K562 (cell line): ENCODE measurements at regions not wholly inside any gene's neighbourhood (a gene's known extent, or its start where the extent isn't known, plus 50 kb on each side); places are given as distances from the start of the nearest gene placed in this dataset.

Experiments used
- ATAC-seq: fragments of 200-7000 bp; cut with Tn5 transposase; 3 replicates; pipeline ENCODE4 v1.9.1; 2020; ENCODE audit warnings: moderate library complexity
- BruUV-seq: library from RNA; stranded (reverse); fragments of 400-500 nt; replicated peaks from 2 replicates; lab custom pipeline; 2021; lab: Mats Ljungman, UMichigan
- CTCF ChIA-PET: fragments of 300-600 bp; formaldehyde crosslinking; extraction: SDS; loops from one replicate; lab custom pipeline; 2021; ENCODE audit warnings: low intra/inter-chr PET ratio; lab: Yijun Ruan, JAX
- POLR2A ChIA-PET: fragments of 300-600, 350-650 bp; sonication (Branson Sonifier 250); formaldehyde crosslinking; extraction: SDS; loops from one replicate; lab custom pipeline; 2021; ENCODE audit warnings: antibody characterized with exemption, inconsistent platforms; lab: Yijun Ruan, JAX
- DNase-seq, 4 experiments: peaks; one replicate each; pipeline versions ENCODE4 v3.0.0 to v3.0.0-alpha.2; 2011 to 2018; ENCODE audit warnings: low spot score in 3 of 4, mixed read lengths in 3 of 4; ENCODE audit errors: extremely low read depth in 1 of 4
- FAIRE-seq: peaks from 2 replicates; lab custom pipeline; 2011; peaks lifted over from hg19 to GRCh38; lab: Jason Lieb, UNC
- H2AFZ ChIP-seq: 2 replicates; pipeline ENCODE4 v1.6.0; 2011; ENCODE audit warnings: low read depth, low read length, control low read depth, inconsistent platforms
- H3K27ac ChIP-seq: fragments of 200-600 bp; 3 replicates; pipeline ENCODE4 v1.8.0; 2011; ENCODE audit warnings: low read depth, mild to moderate bottlenecking, control low read depth, inconsistent platforms, low read length, moderate library complexity, mixed read lengths; ENCODE audit errors: extremely low read depth
- H3K27me3 ChIP-seq, 2 experiments: fragments of 300-600 bp in 1 of 2; 2 replicates in 1 of 2; 3 replicates in 1 of 2; pipeline versions ENCODE4 v1.6.0 to v1.8.0; 2011; ENCODE audit warnings: inconsistent platforms in 2 of 2, low read length in 2 of 2, mild to moderate bottlenecking in 1 of 2, mixed read lengths in 1 of 2, moderate library complexity in 1 of 2; ENCODE audit not compliant: control insufficient read depth in 2 of 2, insufficient read depth in 2 of 2
- H3K36me3 ChIP-seq: fragments of 300-600 bp; 3 replicates; pipeline ENCODE4 v1.8.0; 2011; ENCODE audit warnings: mild to moderate bottlenecking, low read length, inconsistent platforms; ENCODE audit not compliant: control insufficient read depth, insufficient read depth
- H3K4me1 ChIP-seq, 2 experiments: fragments of 200-600 bp in 1 of 2; replicated peaks in 1 of 2; 2 replicates in 1 of 2; 3 replicates in 1 of 2; pipeline versions ENCODE4 v1.5.1 to v1.8.0; 2011; ENCODE audit warnings: inconsistent platforms in 2 of 2, low read length in 2 of 2, mild to moderate bottlenecking in 1 of 2, mixed read lengths in 1 of 2, moderate library complexity in 1 of 2; ENCODE audit not compliant: control insufficient read depth in 2 of 2, insufficient read depth in 2 of 2
- H3K4me2 ChIP-seq: 2 replicates; pipeline ENCODE4 v1.6.1; 2011; ENCODE audit warnings: low read length, control low read depth, inconsistent platforms, mixed read lengths; ENCODE audit not compliant: insufficient read depth
- H3K4me3 ChIP-seq: fragments of 200-600 bp; sonication (generic), shearing (Covaris generic); 2 replicates; pipeline ENCODE4 v1.5.1; 2016; ENCODE audit warnings: control low read depth, inconsistent platforms
- H3K79me2 ChIP-seq: fragments of 200-600 bp; 3 replicates; pipeline ENCODE4 v1.8.0; 2011; ENCODE audit warnings: low read length, inconsistent platforms; ENCODE audit not compliant: control insufficient read depth, insufficient read depth
- H3K9ac ChIP-seq, 2 experiments: 2 replicates each; pipeline versions ENCODE4 v1.6.0 to v1.6.1; 2011; ENCODE audit warnings: low read depth in 2 of 2, low read length in 2 of 2, control low read depth in 1 of 2, inconsistent platforms in 1 of 2, mild to moderate bottlenecking in 1 of 2, mixed read lengths in 1 of 2; ENCODE audit not compliant: insufficient read depth in 1 of 2
- H3K9me1 ChIP-seq: one replicate; pipeline ENCODE4 v1.6.0; 2011; ENCODE audit warnings: inconsistent platforms, mild to moderate bottlenecking, low read length, moderate library complexity; ENCODE audit not compliant: control insufficient read depth, insufficient read depth
- H3K9me3 ChIP-seq: replicated peaks from 2 replicates; pipeline ENCODE4 v1.5.1; 2011; ENCODE audit warnings: low read depth, low read length, inconsistent platforms; ENCODE audit not compliant: control insufficient read depth, insufficient read depth
- H4K20me1 ChIP-seq: replicated peaks from 2 replicates; pipeline ENCODE4 v1.6.1; 2011; ENCODE audit warnings: low read length, inconsistent platforms, mixed read lengths; ENCODE audit not compliant: control insufficient read depth, insufficient read depth
- MCM3 ChIP-seq: fragments of 450-650 bp; IDR thresholded peaks from 2 replicates; pipeline ENCODE4 v1.6.1; 2016
- MEIS2 ChIP-seq: fragments of 450-650 bp; IDR thresholded peaks from 2 replicates; pipeline ENCODE4 v1.6.1; 2014; ENCODE audit warnings: mild to moderate bottlenecking; ENCODE audit not compliant: partially characterized antibody
- MLLT1 ChIP-seq, 2 experiments: fragments of 450-650 bp; IDR thresholded peaks; 2 replicates each; pipeline ENCODE4 v1.6.1; 2016
- SPI1 ChIP-seq: IDR thresholded peaks from 2 replicates; pipeline ENCODE4 v1.6.1; 2011; ENCODE audit warnings: low read depth, low read length, control low read depth, borderline replicate concordance
- ZBTB8A ChIP-seq: fragments of 450-650 bp; IDR thresholded peaks from 2 replicates; pipeline ENCODE4 v1.6.1; 2018; ENCODE audit warnings: mild to moderate bottlenecking, moderate library complexity; ENCODE audit not compliant: partially characterized antibody
- ZNF12 ChIP-seq: sonication (generic); formaldehyde crosslinking; IDR thresholded peaks from 2 replicates; pipeline ENCODE4 v1.4.0; 2020; ENCODE audit warnings: mild to moderate bottlenecking, missing genetic modification reagents
- ZNF318 ChIP-seq, 2 experiments: fragments of 450-650 bp; IDR thresholded peaks; 2 replicates each; pipeline ENCODE4 v1.6.1; 2016; ENCODE audit warnings: mild to moderate bottlenecking in 2 of 2, borderline replicate concordance in 1 of 2, low read depth in 1 of 2, moderate library complexity in 1 of 2
- WGBS: fragments of 100-300 bp; shearing (Covaris generic); methylation state at CpG from one replicate; pipeline ENCODE4 v1.1.6; 2016; ENCODE audit warnings: low coverage, mixed read lengths; ENCODE audit not compliant: insufficient coverage; ENCODE audit errors: missing lambda C conversion rate; 5-methylcytosine and 5-hydroxymethylcytosine counted together
- in situ Hi-C: fragments of 300-500 bp; cut with MboI; formaldehyde crosslinking; loops from 4 replicates; pipeline ENCODE4 v1.15.0; 2018; ENCODE audit warnings: inconsistent platforms, mixed read lengths
- intact Hi-C: fragments of 100-400 bp; cut with micrococcal nuclease; formaldehyde crosslinking; loops from 2 replicates; pipeline ENCODE4 v1.14.2; 2022

GRCh38 chr18:78754311-78755043 lies 225.1 kb upstream of the SALL3 start (continued):
- TF ChIP-seq MLLT1 (IDR thresholded peaks at IDR 0.05) = no peak
- TF ChIP-seq SPI1 = no peak
- TF ChIP-seq MCM3 = no peak

GRCh38 chr18:78757014-78757413 lies 222.6 kb upstream of the SALL3 start:
- H3K9me1 ChIP-seq = no peaks in the 10 kb centered on the region
- intact Hi-C loops = no loop called here
- H3K9me3 ChIP-seq = no peaks in the 10 kb centered on the region
- DNase-seq = no peak
- H3K4me3 ChIP-seq = no peak overlapping the region
- no peaks in the 10 kb centered on the region for H3K27me3 ChIP-seq
- no peaks in the 10 kb centered on the region for H3K79me2 ChIP-seq
- no peak overlapping the region for H3K9ac ChIP-seq
- no peak overlapping the region for H2AFZ ChIP-seq
- 4% methylated on average over 9 of the region's 10 CpGs for WGBS
- FAIRE-seq = no peak
- CTCF ChIA-PET = no interaction called here
- POLR2A ChIA-PET = no interaction called here
- H4K20me1 ChIP-seq = no peaks in the 10 kb centered on the region
- no peaks in the 10 kb centered on the region for H3K4me1 ChIP-seq
- TF ChIP-seq MEIS2 = no peak
- TF ChIP-seq ZNF318 (IDR thresholded peaks at IDR 0.05; ENCODE audit: borderline replicate concordance in 1 of 2, low read depth in 1 of 2) = no peak
- no peak for TF ChIP-seq ZBTB8A
- TF ChIP-seq ZNF12 (CRISPR knock-in tag) = no peak
- in situ Hi-C loops = no loop called here
- H3K36me3 ChIP-seq = no peaks in the 10 kb centered on the region
- no peak for ATAC-seq
- no TSS peak for BruUV-seq
- no peak overlapping the region for H3K27ac ChIP-seq
- no peak overlapping the region for H3K4me2 ChIP-seq
